WTC11 (cell line): ENCODE measurements at regions not wholly inside any gene's neighbourhood (a gene's known extent, or its start where the extent isn't known, plus 50 kb on each side); places are given as distances from the start of the nearest gene placed in this dataset.

ENCODE experiments used
- ATF6 ChIP-seq: sonication (generic); formaldehyde crosslinking; IDR thresholded peaks from 2 replicates; pipeline ENCODE4 v1.8.1; 2023; ENCODE audit warnings: mild to moderate bottlenecking, missing genetic modification reagents
- CBFB ChIP-seq: sonication (generic); formaldehyde crosslinking; IDR thresholded peaks from 2 replicates; pipeline ENCODE4 v1.8.1; 2022; ENCODE audit warnings: mild to moderate bottlenecking, low read depth, missing genetic modification reagents
- CTCF ChIP-seq: fragments of 200-600 bp; IDR thresholded peaks from 2 replicates; pipeline ENCODE4 v1.8.0; 2022; ENCODE audit warnings: antibody characterized with exemption
- FOXJ3 ChIP-seq: sonication (generic); formaldehyde crosslinking; IDR thresholded peaks from 2 replicates; pipeline ENCODE4 v1.9.0; 2021; ENCODE audit warnings: missing genetic modification reagents, mild to moderate bottlenecking, borderline replicate concordance
- MAX ChIP-seq: sonication (generic); formaldehyde crosslinking; IDR thresholded peaks from 2 replicates; pipeline ENCODE4 v1.8.0; 2022; ENCODE audit warnings: mild to moderate bottlenecking, missing genetic modification reagents
- NR3C1 ChIP-seq: sonication (generic); formaldehyde crosslinking; conservative IDR thresholded peaks from 2 replicates; pipeline ENCODE4 v1.8.1; 2023; ENCODE audit warnings: low read depth, mild to moderate bottlenecking, missing genetic modification reagents
- SMAD3 ChIP-seq: sonication (generic); formaldehyde crosslinking; IDR thresholded peaks from 2 replicates; pipeline ENCODE4 v1.8.0; 2022; ENCODE audit warnings: missing genetic modification reagents, mild to moderate bottlenecking, borderline replicate concordance
- SOX15 ChIP-seq: fragments of 250-450 bp; sonication (Bioruptor Pico); IDR thresholded peaks from 2 replicates; pipeline ENCODE4 v1.9.0; 2021; ENCODE audit warnings: mild to moderate bottlenecking

- no peak for TF ChIP-seq CTCF
- TF ChIP-seq MAX (CRISPR knock-in tag), result no peak
- no peak for TF ChIP-seq NR3C1 (CRISPR knock-in tag)
- no peak for TF ChIP-seq CBFB
- TF ChIP-seq ATF6 (CRISPR knock-in tag), result no peak
- TF ChIP-seq SOX15 (CRISPR knock-in tag), result no peak
- TF ChIP-seq SMAD3 (CRISPR knock-in tag), result no peak
- TF ChIP-seq FOXJ3 (CRISPR knock-in tag), result no peak
Observed at GRCh38 chr18:47373465-47373864, 122.0 kb upstream of the SKOR2 start.
